IMR-90 (cell line): ENCODE measurements at regions not wholly inside any gene's neighbourhood (a gene's known extent, or its start where the extent isn't known, plus 50 kb on each side); places are given as distances from the start of the nearest gene placed in this dataset.

Experiments used
- ATAC-seq: fragments of 200-7000 bp; cut with Tn5 transposase; 2 replicates; pipeline ENCODE4 v1.9.1; 2020; ENCODE audit warnings: low read depth, mild to moderate bottlenecking, moderate library complexity
- BruUV-seq: library from RNA; stranded (reverse); fragments of 400-500 nt; replicated peaks from 2 replicates; lab custom pipeline; 2021; lab: Mats Ljungman, UMichigan
- CTCF ChIA-PET: fragments of 300-600 bp; formaldehyde crosslinking; extraction: SDS; loops from one replicate; lab custom pipeline; 2021; ENCODE audit warnings: antibody characterized with exemption; lab: Yijun Ruan, JAX
- POLR2A ChIA-PET: fragments of 300-600 bp; sonication (Branson Sonifier 250); formaldehyde crosslinking; loops from one replicate; lab custom pipeline; 2022; ENCODE audit warnings: antibody characterized with exemption; ENCODE audit not compliant: unreplicated experiment; lab: Charles Lee
- DNase-seq: peaks from one replicate; pipeline ENCODE4 v3.0.0; 2013
- H2AFZ ChIP-seq: replicated peaks from 2 replicates; pipeline ENCODE3; 2013; ENCODE audit warnings: low read length, mild to moderate bottlenecking; ENCODE audit not compliant: poor library complexity
- H2AK5ac ChIP-seq: 2 replicates; pipeline ENCODE4 v1.6.1; 2013; ENCODE audit warnings: low read depth, low read length, inconsistent platforms
- H2AK9ac ChIP-seq: replicated peaks from 2 replicates; pipeline ENCODE3; 2013; ENCODE audit warnings: mild to moderate bottlenecking, low read depth, low read length, moderate library complexity; ENCODE audit not compliant: poor library complexity
- H2BK120ac ChIP-seq: 2 replicates; pipeline ENCODE4 v1.6.1; 2013; ENCODE audit warnings: low read depth, low read length, inconsistent platforms
- H2BK15ac ChIP-seq: 3 replicates; pipeline ENCODE4 v1.6.1; 2013; ENCODE audit warnings: low read depth, low read length, inconsistent platforms
- H2BK20ac ChIP-seq: 2 replicates; pipeline ENCODE4 v1.6.1; 2013; ENCODE audit warnings: low read depth, mild to moderate bottlenecking, inconsistent platforms, low read length, moderate library complexity
- H2BK5ac ChIP-seq: 2 replicates; pipeline ENCODE4 v1.6.1; 2013; ENCODE audit warnings: mild to moderate bottlenecking, low read depth, low read length, inconsistent platforms; ENCODE audit not compliant: poor library complexity, severe bottlenecking
- H3K14ac ChIP-seq: replicated peaks from 2 replicates; pipeline ENCODE4 v1.6.1; 2013; ENCODE audit warnings: low read depth, low read length, inconsistent platforms
- H3K18ac ChIP-seq: 2 replicates; pipeline ENCODE4 v1.6.1; 2013; ENCODE audit warnings: low read depth, low read length, control low read depth
- H3K23ac ChIP-seq: 2 replicates; pipeline ENCODE4 v1.6.1; 2013; ENCODE audit warnings: low read depth, low read length, inconsistent platforms
- H3K27ac ChIP-seq: 2 replicates; pipeline ENCODE4 v1.5.1; 2013; ENCODE audit warnings: mild to moderate bottlenecking, control low read depth, low read length; ENCODE audit not compliant: insufficient read depth
- H3K27me3 ChIP-seq: 2 replicates; pipeline ENCODE4 v1.6.1; 2013; ENCODE audit warnings: low read length; ENCODE audit not compliant: control insufficient read depth, insufficient read depth
- H3K36me3 ChIP-seq: 2 replicates; pipeline ENCODE4 v1.6.1; 2013; ENCODE audit warnings: low read length, mixed read lengths; ENCODE audit not compliant: control insufficient read depth, insufficient read depth
- H3K4ac ChIP-seq: 2 replicates; pipeline ENCODE4 v1.6.1; 2013; ENCODE audit warnings: low read depth, low read length, inconsistent platforms
- H3K4me1 ChIP-seq: 2 replicates; pipeline ENCODE4 v1.6.1; 2013; ENCODE audit warnings: low read length, mixed read lengths; ENCODE audit not compliant: control insufficient read depth, insufficient read depth
- H3K4me2 ChIP-seq: 2 replicates; pipeline ENCODE4 v1.6.1; 2013; ENCODE audit warnings: low read depth, mild to moderate bottlenecking, control low read depth, low read length, moderate library complexity
- H3K4me3 ChIP-seq: 2 replicates; pipeline ENCODE4 v1.5.1; 2013; ENCODE audit warnings: low read depth, mild to moderate bottlenecking, control low read depth, low read length, moderate library complexity; ENCODE audit not compliant: insufficient read depth
- H3K56ac ChIP-seq: 2 replicates; pipeline ENCODE4 v1.6.1; 2013; ENCODE audit warnings: low read length, inconsistent platforms; ENCODE audit not compliant: insufficient read depth; ENCODE audit errors: extremely low read depth
- H3K79me1 ChIP-seq, 2 experiments: 2 replicates each; pipeline ENCODE4 v1.6.1; 2013; ENCODE audit warnings: low read length in 2 of 2, inconsistent platforms in 1 of 2, low read depth in 1 of 2
- H3K9ac ChIP-seq: 2 replicates; pipeline ENCODE4 v1.6.1; 2013; ENCODE audit warnings: low read depth, low read length, control low read depth
- H3K9me1 ChIP-seq: 2 replicates; pipeline ENCODE4 v1.6.1; 2013; ENCODE audit warnings: low read length, inconsistent platforms; ENCODE audit not compliant: insufficient read depth
- H3K9me3 ChIP-seq: 2 replicates; pipeline ENCODE4 v1.6.1; 2013; ENCODE audit warnings: low read length; ENCODE audit not compliant: control insufficient read depth, insufficient read depth
- H4K20me1 ChIP-seq: 2 replicates; pipeline ENCODE4 v1.6.1; 2013; ENCODE audit warnings: low read length, inconsistent platforms; ENCODE audit not compliant: insufficient read depth
- H4K5ac ChIP-seq: 2 replicates; pipeline ENCODE4 v1.6.1; 2013; ENCODE audit warnings: mild to moderate bottlenecking, low read depth, low read length, control low read depth
- H4K8ac ChIP-seq, 2 experiments: 2 replicates each; pipeline ENCODE4 v1.6.1; 2013; ENCODE audit warnings: low read depth in 2 of 2, low read length in 2 of 2, control low read depth in 1 of 2, inconsistent platforms in 1 of 2
- H4K91ac ChIP-seq: 2 replicates; pipeline ENCODE4 v1.6.1; 2013; ENCODE audit warnings: low read depth, low read length, inconsistent platforms; ENCODE audit not compliant: insufficient read depth
- CHD1 ChIP-seq: IDR thresholded peaks from 2 replicates; pipeline ENCODE4 v1.6.1; 2012; ENCODE audit warnings: low read depth, low read length, improper control_type of control experiment
- CTCF ChIP-seq: conservative IDR thresholded peaks from 2 replicates; pipeline ENCODE4 v1.5.1; 2012; ENCODE audit warnings: mild to moderate bottlenecking, low read depth, low read length, improper control_type of control experiment
- ELK1 ChIP-seq: fragments of 150-350 bp; IDR thresholded peaks from 2 replicates; pipeline ENCODE4 v1.6.1; 2016; ENCODE audit warnings: low read depth, mild to moderate bottlenecking, low read length, moderate library complexity, borderline replicate concordance
- FOS ChIP-seq: fragments of 150-350 bp; IDR thresholded peaks from 2 replicates; pipeline ENCODE4 v1.6.1; 2016; ENCODE audit warnings: low read depth, low read length
- NFE2L2 ChIP-seq: fragments of 150-350 bp; IDR thresholded peaks from 2 replicates; pipeline ENCODE4 v1.6.1; 2016; ENCODE audit warnings: low read depth, mild to moderate bottlenecking, low read length
- RAD21 ChIP-seq: IDR thresholded peaks from 2 replicates; pipeline ENCODE4 v1.6.1; 2012; ENCODE audit warnings: low read length, improper control_type of control experiment
- WGBS, 2 experiments: methylation state at CpG; one replicate each; pipeline versions ENCODE4 v1.1.5 to v1.1.7; 2013; ENCODE audit warnings: missing lambda C conversion rate in 2 of 2; ENCODE audit not compliant: insufficient read length in 1 of 2; ENCODE audit errors: extremely low coverage in 2 of 2; 5-methylcytosine and 5-hydroxymethylcytosine counted together
- dilution Hi-C: fragments of 300-500 bp; cut with HindIII; formaldehyde crosslinking; loops from one replicate; pipeline ENCODE4 v1.14.3; 2018; ENCODE audit warnings: low sequenced_read_pairs; ENCODE audit not compliant: unreplicated experiment
- in situ Hi-C: fragments of 300-500 bp; cut with MboI; formaldehyde crosslinking; loops from 3 replicates; pipeline ENCODE4 v1.14.3; 2019; ENCODE audit warnings: low sequenced_read_pairs, inconsistent platforms, mixed read lengths
- intact Hi-C: fragments of 100-400 bp; cut with micrococcal nuclease; formaldehyde crosslinking; loops from 2 replicates; pipeline ENCODE4 v1.10.0; 2022

- no peak overlapping the region for H3K14ac ChIP-seq
- H2BK120ac ChIP-seq = no peak overlapping the region
- in situ Hi-C loops = no loop called here
Measured at GRCh38 chr12:86473231-86473630, 217.0 kb upstream of the MGAT4C start.

More at GRCh38 chr12:86473231-86473630, 217.0 kb upstream of the MGAT4C start:
- H3K4ac ChIP-seq = no peak overlapping the region
- intact Hi-C loops = loop anchor here (10.0 kb wide), 1 partner anchor 1138 kb away; no protein-coding TSS in a partner anchor
- H3K23ac ChIP-seq = no peak overlapping the region
- H3K9me3 ChIP-seq = no peaks in the 10 kb centered on the region
- H2BK20ac ChIP-seq = no peak overlapping the region
- H2BK15ac ChIP-seq = no peak overlapping the region
- H2BK5ac ChIP-seq = no peak overlapping the region
- DNase-seq (no peak), ATAC-seq (no peak)
- POLR2A ChIA-PET = no interaction called here
- no peak overlapping the region for H3K56ac ChIP-seq
- H3K36me3 ChIP-seq = no peaks in the 10 kb centered on the region
- no peak overlapping the region for H3K18ac ChIP-seq
- no peaks in the 10 kb centered on the region for H4K20me1 ChIP-seq
- H2AK5ac ChIP-seq = no peak overlapping the region
- no peak overlapping the region for H2AFZ ChIP-seq
- dilution Hi-C loops = no loop called here
- H3K27ac ChIP-seq = no peak overlapping the region
- no TSS peak for BruUV-seq
- H2AK9ac ChIP-seq = no peak overlapping the region
- H4K5ac ChIP-seq = no peak overlapping the region
- no CpG with 5 or more reads among the region's 2 CpGs for WGBS, 2 experiments
- H3K79me1 ChIP-seq = no peaks in the 10 kb centered on the region
- no peak overlapping the region for H3K4me2 ChIP-seq
- no peak for TF ChIP-seq NFE2L2
- TF ChIP-seq CTCF = no peak
- no peak for TF ChIP-seq ELK1
- no peak for TF ChIP-seq RAD21
- TF ChIP-seq FOS = no peak
- TF ChIP-seq CHD1 = no peak
- no peaks in the 10 kb centered on the region for H3K27me3 ChIP-seq
- CTCF ChIA-PET = no interaction called here
- no peak overlapping the region for H3K9ac ChIP-seq
- no peaks in the 10 kb centered on the region for H3K4me1 ChIP-seq
- H3K4me3 ChIP-seq = no peak overlapping the region
- H3K9me1 ChIP-seq = no peaks in the 10 kb centered on the region
- no peak overlapping the region for H4K8ac ChIP-seq
- no peak overlapping the region for H4K91ac ChIP-seq
